Activated naive CD8-positive, alpha-beta T cell treated with anti-CD3 and anti-CD28 coated beads, Interleukin-2, amount 50 U/mL, for 16 hours (primary cell): ENCODE measurements at regions not wholly inside any gene's neighbourhood (a gene's known extent, or its start where the extent isn't known, plus 50 kb on each side); places are given as distances from the start of the nearest gene placed in this dataset.

Source experiments
- DNase-seq: peaks from one replicate; pipeline ENCODE4 v3.0.0-alpha.2; 2020; ENCODE audit warnings: low read depth, low spot score

DNA sequence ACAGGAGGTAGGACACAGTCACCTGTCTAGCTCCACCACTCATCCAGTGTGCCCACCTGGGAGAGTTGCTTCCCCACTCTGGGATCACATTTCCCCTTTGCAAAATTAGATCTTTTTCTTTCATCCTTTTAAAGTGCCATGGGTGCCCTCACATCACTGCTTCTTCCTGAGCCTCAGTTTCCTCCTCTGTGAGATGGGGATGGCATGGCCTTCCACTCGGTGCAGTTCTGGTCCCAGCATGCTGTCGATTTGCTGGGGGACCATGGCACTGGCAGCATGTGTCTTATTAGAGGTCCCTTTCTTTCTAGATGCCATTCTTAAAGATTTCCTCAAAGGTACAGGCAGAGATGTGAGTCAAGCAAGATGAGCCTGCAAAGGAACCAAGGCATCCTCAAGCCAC, 158.3 kb upstream of the ZMIZ1 start:
- DNase-seq = no peak

DNA sequence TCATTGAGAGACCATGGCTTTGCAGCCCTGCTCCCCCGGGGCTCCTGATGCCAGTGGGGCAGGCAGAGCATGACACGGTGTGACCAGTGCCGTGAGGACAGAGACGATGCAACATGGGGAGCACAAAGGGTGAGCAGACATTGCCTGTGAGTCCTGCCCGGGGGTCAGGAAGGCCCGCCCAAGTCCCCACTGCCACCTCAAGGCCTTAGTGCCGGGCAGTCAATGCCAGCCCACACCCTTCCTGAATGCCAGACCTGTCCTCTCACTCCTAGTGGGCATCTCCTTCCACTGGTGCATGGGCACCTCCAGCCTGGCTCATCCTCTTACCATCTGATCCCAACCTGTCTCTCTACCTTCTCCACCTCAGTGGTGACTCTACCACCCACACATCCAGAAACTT, 157.9 kb upstream of the ZMIZ1 start:
- no peak for DNase-seq

- DNase-seq = no peak
Observed at GRCh38 chr10:78911533-78912340, 157.0 kb upstream of the ZMIZ1 start.

DNA sequence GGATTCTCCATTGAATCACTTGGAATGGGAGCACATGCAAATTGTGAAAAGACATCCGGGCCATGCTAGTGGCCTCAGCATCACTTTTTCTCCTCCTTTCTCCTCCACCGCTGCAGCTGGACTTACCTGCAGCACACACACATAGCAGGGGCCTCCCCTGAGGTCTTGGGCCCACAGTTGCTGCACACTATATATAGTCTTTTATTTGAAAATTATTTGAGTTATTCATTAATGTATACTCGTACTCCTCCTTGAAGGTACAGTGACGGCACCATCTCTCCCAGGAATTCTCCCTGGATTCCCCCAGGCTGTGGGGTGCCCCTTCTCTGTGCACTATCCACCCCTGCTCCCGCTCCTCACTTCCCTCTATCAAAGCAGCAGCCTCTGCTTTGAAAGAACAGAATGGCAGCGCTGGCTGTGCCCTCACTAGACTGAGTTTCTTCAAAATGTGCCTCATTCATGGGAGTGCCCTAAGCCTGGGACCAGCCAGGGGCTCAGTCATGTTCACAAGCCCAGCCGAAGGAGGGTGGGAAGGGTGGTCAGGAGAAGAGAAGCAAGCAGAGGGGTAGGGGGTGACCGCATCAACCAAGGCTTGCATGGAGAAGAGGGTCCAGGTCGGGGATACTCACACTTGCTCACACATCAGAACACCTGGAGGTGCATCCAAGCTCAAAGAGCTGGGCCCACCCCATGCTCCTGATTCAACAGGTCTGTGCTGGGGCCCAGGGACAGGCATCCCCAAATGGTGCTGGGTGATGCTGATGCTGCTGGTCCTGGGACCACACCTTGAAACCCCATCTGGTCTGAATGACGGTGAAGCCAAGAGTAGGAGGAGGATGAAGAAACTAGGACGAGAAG, 156.2 kb upstream of the ZMIZ1 start:
- DNase-seq = no peak

- DNase-seq = no peak
Observed at GRCh38 chr10:78913219-78914059, 155.3 kb upstream of the ZMIZ1 start.

DNA sequence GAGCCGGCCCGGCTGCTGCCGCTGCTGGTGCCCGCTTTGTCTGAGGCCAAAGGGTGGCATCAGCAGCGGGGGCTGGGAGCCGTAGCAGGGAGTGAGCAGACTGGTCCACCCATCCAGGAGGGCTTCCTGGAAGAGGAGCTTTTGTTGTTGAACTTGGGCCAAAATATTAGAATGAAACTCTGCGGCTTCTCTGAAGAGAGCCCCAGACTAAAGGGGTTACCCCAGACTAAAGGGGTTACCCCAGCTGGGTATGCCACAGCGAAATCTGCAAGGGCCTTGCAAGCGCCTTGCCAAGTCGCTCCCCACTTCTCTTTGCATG, 154.7 kb upstream of the ZMIZ1 start:
- DNase-seq = no peak

DNA sequence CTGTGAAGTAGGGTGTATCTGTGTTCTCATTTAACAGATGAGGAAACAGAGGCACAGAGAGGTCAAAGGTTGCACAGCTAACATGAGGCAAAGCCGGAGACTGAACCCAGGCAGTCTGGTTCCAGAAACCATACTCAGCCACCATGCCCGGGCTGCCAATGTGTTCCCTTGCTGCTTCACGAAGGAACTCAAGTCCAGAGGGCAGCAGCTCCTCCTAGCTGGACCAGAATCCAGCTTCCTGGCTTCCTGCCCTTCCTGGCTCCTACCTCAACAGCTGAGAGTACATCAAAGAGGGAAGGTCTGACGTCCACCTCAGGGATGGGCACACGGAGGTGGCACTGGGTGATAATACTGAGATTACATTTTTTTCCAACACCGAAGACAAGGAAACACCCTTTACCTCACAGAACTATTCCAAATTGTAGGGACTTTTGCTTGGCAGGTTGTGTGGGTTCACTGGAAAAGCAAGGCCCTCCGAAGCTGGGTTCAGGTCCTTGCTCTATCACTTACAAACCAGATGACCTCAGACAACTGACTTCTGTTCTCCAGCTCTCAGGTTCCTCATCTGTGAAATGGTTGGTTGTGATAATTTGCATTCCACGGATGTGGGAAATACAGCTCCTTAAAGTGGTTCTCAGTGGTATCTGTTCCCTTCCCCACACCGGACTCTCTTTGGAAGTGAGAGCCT, 154.1 kb upstream of the ZMIZ1 start:
- no peak for DNase-seq

GRCh38 chr10:78915190-78915518, 153.6 kb upstream of the ZMIZ1 start:
- no peak for DNase-seq

GRCh38 chr10:78916227-78916626, 152.5 kb upstream of the ZMIZ1 start:
- no peak for DNase-seq

GRCh38 chr10:78919181-78919966, 149.4 kb upstream of the ZMIZ1 start:
- DNase-seq = no peak

DNA sequence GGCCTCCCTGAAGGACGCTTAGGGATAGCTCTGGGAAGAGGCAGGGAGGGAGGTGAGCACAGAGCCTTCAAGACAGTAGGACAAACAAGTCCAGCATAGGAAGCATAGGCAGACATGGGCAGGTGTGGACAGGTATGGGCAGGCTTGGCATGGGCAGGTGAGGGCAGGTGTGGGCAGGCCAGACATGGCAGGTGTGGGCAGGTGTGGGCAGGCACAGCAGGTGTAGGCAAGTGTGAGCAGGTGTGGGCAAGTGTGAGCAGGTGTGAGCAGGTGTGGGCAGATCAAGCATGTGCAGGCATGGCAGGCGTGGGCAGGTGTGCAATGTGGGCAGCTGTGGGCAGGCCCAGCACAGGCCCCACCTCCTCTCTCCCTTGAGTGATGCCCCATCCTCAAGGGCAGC, 148.8 kb upstream of the ZMIZ1 start:
- DNase-seq = no peak

- no peak for DNase-seq
Observed at GRCh38 chr10:78921895-78922294, 146.9 kb upstream of the ZMIZ1 start.

DNA sequence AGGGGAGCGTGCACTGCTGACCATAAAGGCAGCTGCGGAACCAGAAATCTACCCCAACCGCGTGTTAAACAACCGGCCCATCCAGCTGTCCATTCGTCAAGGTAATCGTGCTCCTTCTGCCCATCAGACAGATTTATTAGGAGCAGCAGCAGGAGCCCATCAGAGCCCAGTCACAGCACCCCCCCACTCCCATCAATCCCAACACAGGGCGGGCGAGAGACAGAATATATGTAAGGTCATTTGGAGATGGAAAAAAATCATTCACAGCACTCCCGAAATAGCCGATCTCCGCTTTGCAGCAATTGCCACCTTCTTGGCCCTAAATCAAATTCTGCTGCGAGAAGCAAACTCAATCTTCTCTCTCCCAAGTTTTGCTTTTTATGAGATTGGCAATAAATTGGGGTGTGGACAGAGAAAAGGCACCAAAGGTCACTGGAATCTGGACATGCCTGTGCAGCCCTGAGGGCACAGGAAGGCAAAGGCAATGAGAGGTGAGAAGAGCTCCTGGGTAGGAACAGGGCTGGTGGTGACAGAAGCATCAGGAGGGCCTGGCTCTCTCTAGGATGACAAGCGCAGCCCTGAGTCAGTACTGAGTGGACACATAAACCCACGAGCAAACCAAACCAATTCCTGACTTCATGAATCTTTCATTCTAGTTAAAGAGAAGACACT, 145.0 kb upstream of the ZMIZ1 start:
- DNase-seq = no peak

- no peak for DNase-seq
Observed at GRCh38 chr10:78924319-78925003, 144.3 kb upstream of the ZMIZ1 start.

DNA sequence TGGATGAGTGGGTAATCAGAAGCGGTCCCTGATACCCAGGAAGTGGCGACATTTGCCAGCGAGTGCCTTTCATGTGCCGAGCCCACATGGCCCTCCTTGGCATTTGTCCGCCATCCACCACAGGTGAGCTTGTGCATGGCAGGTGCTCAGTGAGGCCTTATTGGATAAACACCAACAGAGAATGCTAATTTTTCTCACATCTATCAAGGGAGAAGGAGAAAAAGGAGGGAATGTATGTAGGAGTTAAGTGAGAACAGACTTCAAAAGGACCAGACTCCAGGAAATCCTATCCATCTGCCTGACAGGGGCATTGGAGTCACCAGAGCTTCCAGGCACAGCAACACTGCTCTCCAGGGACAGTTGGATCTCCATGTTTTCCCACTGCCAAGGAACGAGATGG, 143.5 kb upstream of the ZMIZ1 start:
- DNase-seq = no peak

GRCh38 chr10:78925800-78926319, 142.9 kb upstream of the ZMIZ1 start:
- no peak for DNase-seq

GRCh38 chr10:78927257-78927995, 141.3 kb upstream of the ZMIZ1 start:
- no peak for DNase-seq

- no peak for DNase-seq
Observed at GRCh38 chr10:78928330-78928729, 140.4 kb upstream of the ZMIZ1 start.

GRCh38 chr10:78929541-78929940, 139.2 kb upstream of the ZMIZ1 start:
- no peak for DNase-seq
